Kidney (tissue), 13 donors: ENCODE measurements at regions not wholly inside any gene's neighbourhood (a gene's known extent, or its start where the extent isn't known, plus 50 kb on each side); places are given as distances from the start of the nearest gene placed in this dataset.

Experiments used
- DNase-seq, 5 donors: peaks; one replicate each; pipeline ENCODE4 v3.0.0-alpha.2; 2013 to 2020
- FAIRE-seq: peaks from 2 replicates; lab custom pipeline; 2012; peaks lifted over from hg19 to GRCh38; lab: Jason Lieb, UNC
- H3K27ac ChIP-seq, 2 donors: one replicate each; pipeline ENCODE4 v1.7.0; 2013; ENCODE audit warnings: low read depth in 2 of 2, low read length in 2 of 2, inconsistent platforms in 1 of 2
- H3K27me3 ChIP-seq: one replicate; pipeline ENCODE4 v1.7.1; 2013; ENCODE audit warnings: low read length, inconsistent platforms; ENCODE audit not compliant: control insufficient read depth, insufficient read depth
- H3K36me3 ChIP-seq, 3 donors: one replicate each; pipeline versions ENCODE4 v1.7.0 to v1.7.1; 2013; ENCODE audit warnings: low read length in 3 of 3, control low read depth in 1 of 3, inconsistent platforms in 1 of 3; ENCODE audit not compliant: insufficient read depth in 3 of 3, control insufficient read depth in 2 of 3
- H3K4me1 ChIP-seq, 3 donors: one replicate each; pipeline versions ENCODE4 v1.7.0 to v1.7.1; 2013; ENCODE audit warnings: low read length in 3 of 3, inconsistent platforms in 1 of 3, low read depth in 1 of 3; ENCODE audit not compliant: control insufficient read depth in 2 of 3, insufficient read depth in 2 of 3
- H3K4me3 ChIP-seq, 3 donors: one replicate each; pipeline versions ENCODE4 v1.7.0 to v1.8.1; 2013; ENCODE audit warnings: low read length in 3 of 3, control low read depth in 1 of 3, inconsistent platforms in 1 of 3
- H3K9ac ChIP-seq, 3 donors: one replicate each; pipeline versions ENCODE4 v1.7.0 to v1.7.1; 2013; ENCODE audit warnings: low read length in 3 of 3, control low read depth in 1 of 3, inconsistent platforms in 1 of 3
- H3K9me3 ChIP-seq, 3 donors: one replicate each; pipeline versions ENCODE4 v1.7.0 to v1.7.1; 2013; ENCODE audit warnings: low read length in 3 of 3, control low read depth in 1 of 3, inconsistent platforms in 1 of 3; ENCODE audit not compliant: control insufficient read depth in 2 of 3, insufficient read depth in 1 of 3
- CTCF ChIP-seq: IDR thresholded peaks from 3 replicates; pipeline ENCODE4 v1.5.1; 2012; ENCODE audit warnings: mild to moderate bottlenecking, moderate library complexity, borderline replicate concordance; ENCODE audit not compliant: insufficient read depth; ENCODE audit errors: extremely low read depth
- intact Hi-C: fragments of 100-400 bp; cut with DNase I; formaldehyde crosslinking; loops from one replicate; pipeline ENCODE4 v1.11.1; 2022
- donor health status: control.
- donor health status: control.
- donor health status: control.
- donor health status: control.
- donor health status: control.
- donor health status: DM: yes; HTN: yes; CAD: no.
- donor health status: Normal renal cell carcinoma (clear cell type).

DNA sequence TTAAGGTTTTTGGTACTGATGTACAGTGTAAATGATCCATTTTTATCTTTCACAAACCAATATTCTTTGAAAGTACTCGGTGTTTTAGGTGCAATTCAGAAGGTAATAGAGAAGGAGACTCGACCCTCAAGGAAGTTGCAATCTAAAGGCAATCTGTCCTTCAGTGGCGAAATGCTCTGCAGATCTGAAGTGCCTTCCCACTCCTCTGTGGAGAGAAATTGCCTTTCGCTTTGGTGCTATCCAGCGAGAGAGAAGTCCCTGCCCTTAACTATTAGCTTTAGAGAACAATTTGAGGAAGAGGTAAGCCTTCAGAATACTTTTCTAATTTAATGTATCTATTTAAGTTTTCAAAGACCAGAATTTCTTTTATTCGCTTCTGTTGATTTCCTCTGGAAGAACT, 371.8 kb upstream of the FANCL start:
- FAIRE-seq (no peak), DNase-seq (no peak)
- Histone ChIP-seq H3K9me3 (no peaks in the 10 kb centered on the region), H3K27ac (no peak overlapping the region), H3K36me3 (no peaks in the 10 kb centered on the region), H3K4me1 (no peaks in the 10 kb centered on the region), H3K4me3 (no peak overlapping the region), H3K27me3 (no peaks in the 10 kb centered on the region), H3K9ac (no peak overlapping the region)
- intact Hi-C loops, result no loop called here
- no peak for TF ChIP-seq CTCF

DNA sequence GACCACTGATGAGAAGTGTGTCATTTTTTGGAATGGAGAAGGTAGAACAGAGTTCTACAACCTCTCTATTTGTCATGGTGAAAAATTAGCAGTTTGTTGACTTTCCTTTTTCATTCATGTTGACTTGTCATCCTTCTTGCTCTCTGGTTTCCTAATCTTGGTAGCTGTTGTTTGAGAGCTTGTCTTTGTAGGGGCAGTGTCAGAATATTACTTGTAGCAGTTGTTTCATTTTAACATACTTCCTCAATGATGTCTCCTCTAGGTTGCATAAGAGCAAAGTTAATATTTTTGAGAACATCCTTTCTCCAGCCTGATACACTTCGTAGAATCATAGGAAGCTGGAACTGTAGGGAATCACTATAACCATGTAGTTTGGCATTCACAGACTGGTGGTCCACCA, 368.2 kb upstream of the FANCL start:
- H3K9me3 ChIP-seq, result no peaks in the 10 kb centered on the region
- DNase-seq, result no peak
- no peaks in the 10 kb centered on the region for H3K27me3 ChIP-seq
- intact Hi-C loops, result no loop called here
- no peak overlapping the region for H3K27ac ChIP-seq
- no peak for TF ChIP-seq CTCF
- no peaks in the 10 kb centered on the region for H3K36me3 ChIP-seq
- H3K4me3 ChIP-seq, result no peak overlapping the region
- H3K4me1 ChIP-seq, result no peaks in the 10 kb centered on the region
- FAIRE-seq, result no peak
- no peak overlapping the region for H3K9ac ChIP-seq

DNA sequence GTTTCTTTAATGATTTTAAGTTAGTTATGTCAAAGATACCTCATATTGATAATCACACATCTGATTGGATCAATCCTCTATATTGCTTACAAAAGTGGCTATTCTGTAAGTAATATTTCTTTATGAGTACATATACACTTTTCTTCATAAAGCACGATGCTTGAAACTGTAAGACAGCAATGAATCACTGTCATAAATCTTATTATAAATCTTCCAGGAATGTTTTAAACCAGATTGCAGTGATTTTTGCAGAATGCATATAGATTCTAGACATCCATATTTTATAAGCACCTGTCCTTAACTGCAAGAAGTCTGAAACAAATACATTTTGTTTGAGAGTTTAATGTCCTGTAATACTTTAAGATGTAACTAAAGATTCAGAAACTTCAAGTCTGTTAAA, 367.0 kb upstream of the FANCL start:
- Histone ChIP-seq H3K9me3 (no peaks in the 10 kb centered on the region), H3K36me3 (no peaks in the 10 kb centered on the region), H3K4me3 (no peak overlapping the region), H3K27me3 (no peaks in the 10 kb centered on the region), H3K27ac (no peak overlapping the region), H3K9ac (no peak overlapping the region), H3K4me1 (no peaks in the 10 kb centered on the region)
- TF ChIP-seq CTCF, result no peak
- DNase-seq, result no peak
- FAIRE-seq, result no peak
- intact Hi-C loops, result no loop called here

DNA sequence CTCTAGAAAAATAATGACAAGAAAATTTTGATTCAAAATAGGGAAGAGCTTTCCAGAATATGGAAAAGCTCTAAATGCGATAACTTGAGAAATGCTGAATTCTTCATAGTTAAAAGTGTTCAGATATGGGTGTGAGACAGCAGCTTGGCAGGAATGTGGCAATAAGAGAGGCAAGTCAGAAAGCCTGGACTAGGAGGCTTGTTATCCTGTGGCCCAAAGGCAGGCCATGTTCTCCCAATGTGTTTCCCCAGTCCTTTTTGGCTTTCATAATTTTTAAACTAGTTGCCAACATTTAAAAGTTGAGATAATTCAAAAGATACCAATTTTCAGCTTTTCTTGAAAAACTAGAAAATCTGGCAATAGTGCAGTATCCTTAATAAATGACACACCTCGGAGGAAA, 366.3 kb upstream of the FANCL start:
- H3K9ac ChIP-seq, result no peak overlapping the region
- no peaks in the 10 kb centered on the region for H3K27me3 ChIP-seq
- H3K27ac ChIP-seq, result no peak overlapping the region
- TF ChIP-seq CTCF, result no peak
- no peaks in the 10 kb centered on the region for H3K36me3 ChIP-seq
- H3K4me3 ChIP-seq, result no peak overlapping the region
- DNase-seq (no peak), FAIRE-seq (no peak)
- H3K9me3 ChIP-seq, result no peaks in the 10 kb centered on the region
- no peaks in the 10 kb centered on the region for H3K4me1 ChIP-seq
- intact Hi-C loops, result no loop called here
